ENCODE measurements at regions not wholly inside any gene's neighbourhood (a gene's known extent, or its start where the extent isn't known, plus 50 kb on each side); places are given as distances from the start of the nearest gene placed in this dataset.

DNA sequence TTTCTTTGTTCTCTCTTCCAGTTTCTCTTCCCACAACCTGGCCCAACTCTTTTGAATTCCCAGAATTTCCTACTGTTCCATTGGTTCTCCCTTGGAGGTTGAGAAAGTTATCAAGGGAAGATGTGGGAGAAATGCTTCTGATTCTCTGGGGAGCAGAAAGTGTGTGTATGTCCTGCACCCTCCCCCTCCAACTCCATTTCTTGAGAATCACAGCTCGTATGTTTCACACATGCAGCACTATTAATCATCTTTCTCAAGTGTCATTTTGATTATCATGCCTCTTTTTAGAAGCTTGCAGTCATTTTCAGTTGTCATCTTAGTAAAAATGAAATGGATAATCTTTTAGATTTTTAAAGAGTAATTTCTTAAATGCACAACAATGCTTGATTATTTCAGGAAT, 296.8 kb upstream of the SLC39A10 start:
- TF ChIP-seq TCF12 (IDR thresholded peaks at IDR 0.05; ENCODE audit: low read depth) (no peak), YY1 (IDR thresholded peaks at IDR 0.05; ENCODE audit: low read depth) (no peak), NFIC (IDR thresholded peaks at IDR 0.05) (no peak), EGR1 (IDR thresholded peaks at IDR 0.05) (no peak), RAD21 (IDR thresholded peaks at IDR 0.05; ENCODE audit: low read depth) (no peak), FOXM1 (IDR thresholded peaks at IDR 0.05; ENCODE audit: borderline replicate concordance, low read depth) (no peak), TAF1 (IDR thresholded peaks at IDR 0.05; ENCODE audit: low read depth) (no peak), CEBPB (IDR thresholded peaks at IDR 0.05) (no peak), CREB1 (IDR thresholded peaks at IDR 0.05; ENCODE audit: low read depth) (no peak), ZBTB7A (IDR thresholded peaks at IDR 0.05; ENCODE audit: low read depth) (no peak), TEAD4 (IDR thresholded peaks at IDR 0.05) (no peak), EP300 (IDR thresholded peaks at IDR 0.05; ENCODE audit: borderline replicate concordance) (no peak)
- TF ChIP-seq, protein P1, sequence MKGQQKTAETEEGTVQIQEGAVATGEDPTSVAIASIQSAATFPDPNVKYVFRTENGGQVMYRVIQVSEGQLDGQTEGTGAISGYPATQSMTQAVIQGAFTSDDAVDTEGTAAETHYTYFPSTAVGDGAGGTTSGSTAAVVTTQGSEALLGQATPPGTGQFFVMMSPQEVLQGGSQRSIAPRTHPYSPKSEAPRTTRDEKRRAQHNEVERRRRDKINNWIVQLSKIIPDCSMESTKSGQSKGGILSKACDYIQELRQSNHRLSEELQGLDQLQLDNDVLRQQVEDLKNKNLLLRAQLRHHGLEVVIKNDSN (IDR thresholded peaks at IDR 0.05) = no peak
- TF ChIP-seq, protein P2, sequence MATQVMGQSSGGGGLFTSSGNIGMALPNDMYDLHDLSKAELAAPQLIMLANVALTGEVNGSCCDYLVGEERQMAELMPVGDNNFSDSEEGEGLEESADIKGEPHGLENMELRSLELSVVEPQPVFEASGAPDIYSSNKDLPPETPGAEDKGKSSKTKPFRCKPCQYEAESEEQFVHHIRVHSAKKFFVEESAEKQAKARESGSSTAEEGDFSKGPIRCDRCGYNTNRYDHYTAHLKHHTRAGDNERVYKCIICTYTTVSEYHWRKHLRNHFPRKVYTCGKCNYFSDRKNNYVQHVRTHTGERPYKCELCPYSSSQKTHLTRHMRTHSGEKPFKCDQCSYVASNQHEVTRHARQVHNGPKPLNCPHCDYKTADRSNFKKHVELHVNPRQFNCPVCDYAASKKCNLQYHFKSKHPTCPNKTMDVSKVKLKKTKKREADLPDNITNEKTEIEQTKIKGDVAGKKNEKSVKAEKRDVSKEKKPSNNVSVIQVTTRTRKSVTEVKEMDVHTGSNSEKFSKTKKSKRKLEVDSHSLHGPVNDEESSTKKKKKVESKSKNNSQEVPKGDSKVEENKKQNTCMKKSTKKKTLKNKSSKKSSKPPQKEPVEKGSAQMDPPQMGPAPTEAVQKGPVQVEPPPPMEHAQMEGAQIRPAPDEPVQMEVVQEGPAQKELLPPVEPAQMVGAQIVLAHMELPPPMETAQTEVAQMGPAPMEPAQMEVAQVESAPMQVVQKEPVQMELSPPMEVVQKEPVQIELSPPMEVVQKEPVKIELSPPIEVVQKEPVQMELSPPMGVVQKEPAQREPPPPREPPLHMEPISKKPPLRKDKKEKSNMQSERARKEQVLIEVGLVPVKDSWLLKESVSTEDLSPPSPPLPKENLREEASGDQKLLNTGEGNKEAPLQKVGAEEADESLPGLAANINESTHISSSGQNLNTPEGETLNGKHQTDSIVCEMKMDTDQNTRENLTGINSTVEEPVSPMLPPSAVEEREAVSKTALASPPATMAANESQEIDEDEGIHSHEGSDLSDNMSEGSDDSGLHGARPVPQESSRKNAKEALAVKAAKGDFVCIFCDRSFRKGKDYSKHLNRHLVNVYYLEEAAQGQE (IDR thresholded peaks at IDR 0.05; ENCODE audit: low read depth) = no peak

DNA sequence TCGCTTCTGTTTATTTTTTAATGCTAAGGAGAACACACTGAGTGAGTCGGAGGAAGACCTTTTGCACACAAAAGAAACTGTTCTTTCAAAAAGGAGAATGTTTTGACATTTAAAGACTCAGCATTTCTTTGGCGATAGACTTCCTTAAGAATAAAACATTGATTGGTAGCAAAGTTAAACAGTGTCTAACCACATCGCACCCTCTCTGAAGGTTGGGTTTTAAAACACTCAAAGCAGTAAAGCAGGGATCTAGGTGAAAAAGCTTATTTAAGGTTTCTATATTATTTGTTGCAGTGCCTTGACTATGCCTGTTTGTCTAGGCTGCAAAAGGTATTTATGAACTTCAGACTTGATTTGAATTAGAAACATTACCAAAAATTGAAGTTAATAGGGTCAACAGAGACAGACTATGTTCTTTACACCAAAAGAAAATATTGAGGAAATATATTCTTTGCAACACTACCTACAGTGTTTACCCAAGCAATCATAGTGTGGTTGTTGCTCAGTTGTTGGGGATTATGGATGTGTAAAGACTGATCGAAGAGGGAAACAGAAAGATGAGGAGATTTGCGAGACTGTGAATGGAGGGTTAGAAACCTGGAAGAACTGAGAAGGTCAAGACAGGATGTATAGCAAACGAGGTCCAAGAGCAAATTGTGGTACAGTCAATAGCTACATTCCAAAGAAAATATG, 297.8 kb upstream of the SLC39A10 start:
- TF ChIP-seq EP300 (IDR thresholded peaks at IDR 0.05; ENCODE audit: borderline replicate concordance) (no peak), CEBPB (IDR thresholded peaks at IDR 0.05) (no peak), NFIC (IDR thresholded peaks at IDR 0.05) (no peak), YY1 (IDR thresholded peaks at IDR 0.05; ENCODE audit: low read depth) (no peak), EGR1 (IDR thresholded peaks at IDR 0.05) (no peak), TCF12 (IDR thresholded peaks at IDR 0.05; ENCODE audit: low read depth) (no peak), CREB1 (IDR thresholded peaks at IDR 0.05; ENCODE audit: low read depth) (no peak), FOXM1 (IDR thresholded peaks at IDR 0.05; ENCODE audit: borderline replicate concordance, low read depth) (no peak)
- TF ChIP-seq, protein P3, sequence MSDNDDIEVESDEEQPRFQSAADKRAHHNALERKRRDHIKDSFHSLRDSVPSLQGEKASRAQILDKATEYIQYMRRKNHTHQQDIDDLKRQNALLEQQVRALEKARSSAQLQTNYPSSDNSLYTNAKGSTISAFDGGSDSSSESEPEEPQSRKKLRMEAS (IDR thresholded peaks at IDR 0.05) = no peak

DNA sequence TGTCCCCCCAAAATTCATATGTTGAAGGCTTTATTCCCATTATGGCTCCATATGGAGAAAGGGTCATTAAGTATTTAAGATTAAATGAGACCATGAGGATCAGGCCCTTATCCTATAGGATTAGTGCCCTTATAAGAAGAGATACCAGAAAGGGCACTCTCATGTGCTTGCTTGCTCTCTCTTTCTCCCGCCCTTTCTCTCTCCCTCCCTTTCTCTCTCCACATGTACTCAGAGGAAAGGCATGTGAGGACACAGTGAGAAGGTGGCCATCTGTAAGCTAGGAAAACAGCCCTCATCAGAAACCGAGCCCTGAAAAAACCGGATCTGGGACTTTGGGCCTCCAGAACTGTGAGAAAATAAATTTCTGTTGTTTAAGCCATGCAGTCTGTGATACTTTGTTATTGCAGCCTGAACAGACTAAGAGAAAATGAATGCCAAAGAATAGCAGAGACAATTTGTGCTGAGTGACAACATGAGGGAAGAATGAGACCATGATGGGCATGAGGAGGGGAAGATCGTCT, 300.0 kb upstream of the SLC39A10 start:
- TF ChIP-seq CREB1 (IDR thresholded peaks at IDR 0.05; ENCODE audit: low read depth) = no peak
- TF ChIP-seq, protein P1 (IDR thresholded peaks at IDR 0.05) = no peak
- no peak for TF ChIP-seq EGR1 (IDR thresholded peaks at IDR 0.05)
- TF ChIP-seq FOXM1 (IDR thresholded peaks at IDR 0.05; ENCODE audit: borderline replicate concordance, low read depth) = no peak
- no peak for TF ChIP-seq CEBPB (IDR thresholded peaks at IDR 0.05)
- TF ChIP-seq YY1 (IDR thresholded peaks at IDR 0.05; ENCODE audit: low read depth) = no peak
- TF ChIP-seq, protein P2 (IDR thresholded peaks at IDR 0.05; ENCODE audit: low read depth) = no peak
- no peak for TF ChIP-seq NFIC (IDR thresholded peaks at IDR 0.05)
- no peak for TF ChIP-seq TCF12 (IDR thresholded peaks at IDR 0.05; ENCODE audit: low read depth)
- TF ChIP-seq ZBTB7A (IDR thresholded peaks at IDR 0.05; ENCODE audit: low read depth) = no peak
- no peak for TF ChIP-seq RAD21 (IDR thresholded peaks at IDR 0.05; ENCODE audit: low read depth)
- no peak for TF ChIP-seq TEAD4 (IDR thresholded peaks at IDR 0.05)
- no peak for TF ChIP-seq TAF1 (IDR thresholded peaks at IDR 0.05; ENCODE audit: low read depth)

DNA sequence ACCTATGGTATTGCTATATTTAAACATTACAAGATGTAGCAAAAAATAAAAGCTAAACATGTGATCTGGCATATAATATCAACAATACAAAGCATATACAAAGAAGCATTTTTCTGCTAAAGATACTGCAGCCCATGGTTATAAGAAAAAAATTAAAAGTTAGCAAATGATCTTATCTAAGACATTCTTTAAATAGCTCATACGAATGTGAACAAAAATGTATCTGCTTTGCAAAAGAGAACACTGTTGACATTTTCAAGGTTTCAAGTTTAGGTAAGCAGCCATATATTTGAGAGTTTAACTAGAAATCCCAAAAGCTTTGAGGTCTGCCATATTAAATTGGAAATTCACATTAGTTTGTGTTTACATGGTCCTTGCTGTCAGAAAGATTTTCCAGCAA, 301.0 kb upstream of the SLC39A10 start:
- TF ChIP-seq EP300 (IDR thresholded peaks at IDR 0.05; ENCODE audit: borderline replicate concordance) = no peak
- TF ChIP-seq, protein P2 (IDR thresholded peaks at IDR 0.05; ENCODE audit: low read depth) = no peak
- no peak for TF ChIP-seq TCF12 (IDR thresholded peaks at IDR 0.05; ENCODE audit: low read depth)
